ENCODE measurements at regions not wholly inside any gene's neighbourhood (a gene's known extent, or its start where the extent isn't known, plus 50 kb on each side); places are given as distances from the start of the nearest gene placed in this dataset.
"Not testable (repeated sequence)": the region's sequence is repeated elsewhere in the genome, so short reads cannot be mapped to it uniquely, and the experiment has no call there.

DNA sequence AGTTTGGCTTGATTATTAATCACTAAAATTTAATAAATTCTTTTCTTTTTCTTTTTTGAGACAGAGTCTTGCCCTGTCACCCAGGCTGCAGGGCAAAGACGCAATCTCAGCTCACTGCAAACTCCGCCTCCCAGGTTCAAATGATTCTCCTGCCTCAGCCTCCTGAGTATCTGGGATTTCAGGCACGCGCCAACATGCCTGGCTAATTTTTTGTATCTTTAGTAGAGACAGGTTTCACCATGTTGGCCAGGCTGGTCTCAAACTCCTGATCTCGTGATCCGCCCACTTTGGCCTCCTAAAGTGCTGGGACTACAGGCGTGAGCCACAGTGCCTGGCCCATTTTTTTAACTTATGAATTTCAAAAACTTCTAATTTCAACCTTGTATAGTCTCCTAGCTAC is 215.6 kb upstream of the RBBP8 start:
- H3K4me3 Mint-ChIP-seq; H3K4me1 Mint-ChIP-seq (ENCODE audit: low read depth); H3K27ac Mint-ChIP-seq; H3K9me3 Mint-ChIP-seq; DNase-seq; ATAC-seq (replicated peaks in 1 of 2); H3K36me3 Mint-ChIP-seq (ENCODE audit: insufficient read depth in 2 of 2); H3K27me3 Mint-ChIP-seq (ENCODE audit: low read depth): not testable (repeated sequence)

DNA sequence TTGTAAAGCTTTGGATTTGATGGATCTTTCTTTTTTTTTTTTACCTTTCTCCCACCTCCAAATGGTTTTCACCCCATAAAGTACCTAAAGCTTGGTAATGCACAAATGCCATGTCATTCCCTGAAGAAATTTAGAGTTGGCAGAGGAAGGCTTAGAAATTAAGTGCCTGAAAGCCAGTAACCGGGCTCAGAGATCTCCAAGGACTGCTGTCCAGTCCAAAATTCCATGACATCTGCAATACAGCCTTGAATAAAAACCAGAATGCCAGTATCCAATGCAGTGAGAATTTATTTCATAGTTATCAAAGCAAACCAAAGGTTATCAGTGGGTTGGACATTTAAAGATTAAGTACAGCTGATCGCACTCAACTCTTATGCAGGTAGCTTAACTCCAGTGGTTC is 209.9 kb upstream of the RBBP8 start:
- H3K4me1 Mint-ChIP-seq (ENCODE audit: low read depth): no peaks in the 10 kb centered on the region
- no peak overlapping the region for H3K4me3 Mint-ChIP-seq
- no peak overlapping the region for H3K27ac Mint-ChIP-seq
- DNase-seq (no peak), ATAC-seq (replicated peaks in 1 of 2) (no peak)
- no peaks in the 10 kb centered on the region for H3K36me3 Mint-ChIP-seq (ENCODE audit: insufficient read depth in 2 of 2)
- H3K9me3 Mint-ChIP-seq: no peaks in the 10 kb centered on the region
- peaks cover 1% of the 10 kb centered on the region for H3K27me3 Mint-ChIP-seq (ENCODE audit: low read depth)

DNA sequence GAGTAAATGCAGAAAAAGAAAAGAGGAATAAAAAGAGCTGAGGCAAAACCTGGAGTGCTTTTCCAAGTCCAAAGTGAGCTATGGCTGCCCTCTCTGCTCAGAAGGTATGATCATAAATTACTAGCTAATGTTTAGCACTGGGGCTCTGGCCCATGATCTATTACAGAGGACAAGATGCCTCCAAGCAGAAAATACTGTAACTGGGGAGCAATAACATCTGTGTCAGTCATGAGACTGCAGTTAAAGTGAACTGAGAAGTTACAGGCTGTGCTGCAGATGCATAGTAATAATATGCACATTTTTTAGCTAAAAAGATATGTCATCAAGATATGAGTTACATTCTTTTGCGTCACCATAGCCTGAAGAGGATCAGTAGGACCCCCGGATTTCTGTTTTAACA is 209.4 kb upstream of the RBBP8 start:
- Mint-ChIP-seq H3K9me3 (no peaks in the 10 kb centered on the region), H3K36me3 (ENCODE audit: insufficient read depth in 2 of 2) (no peaks in the 10 kb centered on the region), H3K4me3 (no peak overlapping the region), H3K4me1 (ENCODE audit: low read depth) (no peaks in the 10 kb centered on the region), H3K27me3 (ENCODE audit: low read depth) (peaks cover 7% of the 10 kb centered on the region), H3K27ac (no peak overlapping the region)
- DNase-seq (no peak), ATAC-seq (replicated peaks in 1 of 2) (no peak)

DNA sequence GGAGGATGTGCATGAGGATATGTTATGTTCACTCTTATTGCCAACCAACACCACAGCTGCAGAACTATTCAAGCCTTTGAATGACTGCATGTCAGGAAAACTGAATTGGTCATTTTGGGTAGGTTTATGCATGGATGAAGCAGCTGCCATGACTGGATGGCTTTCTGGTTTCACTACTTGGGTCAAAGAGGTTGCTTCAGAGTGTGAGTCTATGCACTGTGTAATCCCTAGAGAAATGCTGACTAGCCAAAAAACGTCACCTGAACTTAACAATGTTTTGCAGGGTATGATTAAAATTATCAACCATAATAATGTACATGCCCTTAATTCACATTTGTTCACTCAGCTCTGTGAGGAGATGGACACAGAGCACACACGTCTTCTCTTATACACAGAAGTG is 206.7 kb upstream of the RBBP8 start:
- Mint-ChIP-seq H3K27me3 (ENCODE audit: low read depth) (peaks cover 17% of the 10 kb centered on the region), H3K4me1 (ENCODE audit: low read depth) (no peaks in the 10 kb centered on the region), H3K27ac (no peak overlapping the region), H3K4me3 (no peak overlapping the region), H3K36me3 (ENCODE audit: insufficient read depth in 2 of 2) (no peaks in the 10 kb centered on the region), H3K9me3 (no peaks in the 10 kb centered on the region)
- ATAC-seq (replicated peaks in 1 of 2) (no peak), DNase-seq (no peak)

DNA sequence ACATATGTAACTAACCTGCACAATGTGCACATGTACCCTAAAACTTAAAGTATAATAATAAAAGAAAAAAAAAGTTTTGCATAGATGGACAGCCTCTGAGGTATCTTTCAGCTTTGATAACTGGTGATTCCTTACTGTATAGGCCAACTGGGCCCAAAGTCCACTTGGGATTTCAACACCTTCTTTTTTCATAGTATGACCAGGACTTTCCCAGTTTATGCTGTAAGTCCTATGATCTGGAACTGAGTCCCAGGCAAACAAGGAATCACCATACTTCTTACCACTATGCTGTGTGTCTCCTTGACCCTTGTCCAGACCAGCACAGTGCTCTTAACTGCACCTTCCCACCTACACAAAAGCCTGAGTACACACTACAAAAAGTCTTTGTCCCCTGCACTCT is 205.1 kb upstream of the RBBP8 start:
- Mint-ChIP-seq H3K27ac (no peak overlapping the region), H3K9me3 (peaks cover 0 to 3% of the 10 kb centered on the region in 2 donors), H3K4me1 (ENCODE audit: low read depth) (no peaks in the 10 kb centered on the region), H3K27me3 (ENCODE audit: low read depth) (peaks cover 17% of the 10 kb centered on the region), H3K36me3 (ENCODE audit: insufficient read depth in 2 of 2) (no peaks in the 10 kb centered on the region), H3K4me3 (no peak overlapping the region)
- DNase-seq (no peak), ATAC-seq (replicated peaks in 1 of 2) (no peak)

DNA sequence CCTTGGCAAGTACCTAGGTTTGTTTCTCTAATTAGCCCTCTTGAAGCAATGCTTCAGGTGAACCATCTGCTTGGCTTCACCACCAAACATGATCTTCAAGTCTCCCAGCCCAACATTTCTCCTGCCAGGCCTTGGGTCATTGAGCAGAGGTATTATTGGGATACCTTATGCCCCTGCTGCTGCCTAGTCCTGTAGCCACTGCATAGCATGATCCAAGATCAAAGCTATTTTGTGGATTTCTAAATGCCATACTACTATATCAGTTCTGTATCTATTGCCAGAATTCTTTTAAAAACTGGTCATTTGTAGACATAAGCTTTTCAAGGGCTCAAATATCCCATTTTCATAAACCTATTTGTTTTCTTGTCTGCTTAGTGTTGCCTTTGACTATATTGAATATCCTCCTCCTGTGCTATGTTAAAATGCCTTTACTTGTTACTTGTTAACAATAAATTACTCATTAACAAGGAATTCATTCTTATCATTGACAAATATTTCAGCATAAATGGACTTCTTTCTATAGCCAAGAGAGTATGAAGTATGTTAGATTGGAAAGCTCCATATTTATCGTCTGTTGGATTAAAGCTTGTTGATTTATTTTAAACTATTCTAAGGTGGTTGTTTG is 204.5 kb upstream of the RBBP8 start:
- Mint-ChIP-seq H3K27me3 (ENCODE audit: low read depth) (peaks cover 17% of the 10 kb centered on the region), H3K27ac (no peak overlapping the region), H3K9me3 (peaks cover 0 to 3% of the 10 kb centered on the region in 2 donors), H3K4me1 (ENCODE audit: low read depth) (no peaks in the 10 kb centered on the region), H3K4me3 (no peak overlapping the region), H3K36me3 (ENCODE audit: insufficient read depth in 2 of 2) (no peaks in the 10 kb centered on the region)
- ATAC-seq (replicated peaks in 1 of 2) (no peak), DNase-seq (no peak)

DNA sequence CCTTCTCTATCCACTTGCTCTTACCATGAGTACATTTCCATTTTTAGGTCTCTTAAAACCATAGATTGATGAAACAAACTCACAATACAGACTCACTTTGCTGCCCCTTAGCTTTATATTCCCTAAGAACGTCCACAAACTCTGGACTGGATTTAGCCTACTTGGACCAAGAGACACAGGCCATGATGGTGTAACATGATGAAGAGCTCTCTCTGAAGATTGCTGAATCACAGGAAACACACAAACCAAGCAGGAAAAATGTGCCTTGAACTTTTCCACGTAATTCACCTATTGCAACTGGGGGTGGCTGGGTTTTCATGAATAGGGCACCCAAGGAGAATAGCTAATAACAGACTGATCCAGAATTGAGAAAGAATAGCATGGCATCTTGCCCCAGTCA is 201.7 kb upstream of the RBBP8 start:
- Mint-ChIP-seq H3K4me3 (no peak overlapping the region), H3K36me3 (ENCODE audit: insufficient read depth in 2 of 2) (no peaks in the 10 kb centered on the region), H3K27ac (no peak overlapping the region), H3K27me3 (ENCODE audit: low read depth) (peaks cover 17% of the 10 kb centered on the region), H3K4me1 (ENCODE audit: low read depth) (no peaks in the 10 kb centered on the region), H3K9me3 (peaks cover 0 to 3% of the 10 kb centered on the region in 2 donors)
- DNase-seq (no peak), ATAC-seq (replicated peaks in 1 of 2) (no peak)

DNA sequence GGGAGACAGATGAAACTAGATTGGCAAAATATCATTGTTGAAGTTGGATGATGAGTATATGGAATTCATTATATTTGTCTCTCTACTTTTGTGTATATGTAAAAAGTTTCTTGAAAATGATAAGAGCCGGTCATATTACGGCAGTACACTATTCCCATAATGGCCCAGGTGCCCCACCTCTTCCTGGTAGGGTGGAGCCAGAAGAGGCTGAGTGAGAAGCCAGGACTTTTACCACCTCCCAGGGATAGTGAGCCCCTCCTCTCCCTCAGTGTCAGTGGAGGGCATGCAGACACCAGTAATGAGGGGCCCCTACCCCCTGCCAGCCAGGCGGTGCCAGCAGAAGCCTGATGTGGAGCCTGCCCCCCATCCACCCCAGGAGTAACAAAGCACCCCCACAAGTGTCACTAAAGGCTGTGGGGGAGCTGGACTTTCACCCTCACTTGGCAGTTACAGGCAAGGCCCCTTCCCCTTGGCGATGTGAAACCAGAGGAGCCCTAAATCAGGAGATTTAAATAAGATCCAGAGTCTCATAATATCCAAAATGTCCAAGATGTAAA is 198.9 kb upstream of the RBBP8 start:
- H3K36me3 Mint-ChIP-seq (ENCODE audit: insufficient read depth in 2 of 2): no peaks in the 10 kb centered on the region
- ATAC-seq (replicated peaks in 1 of 2) (no peak), DNase-seq (no peak)
- H3K27ac Mint-ChIP-seq: no peak overlapping the region
- peaks cover 0 to 3% of the 10 kb centered on the region in 2 donors for H3K9me3 Mint-ChIP-seq
- H3K4me1 Mint-ChIP-seq (ENCODE audit: low read depth): no peaks in the 10 kb centered on the region
- H3K27me3 Mint-ChIP-seq (ENCODE audit: low read depth): peaks cover 8% of the 10 kb centered on the region
- H3K4me3 Mint-ChIP-seq: no peak overlapping the region

DNA sequence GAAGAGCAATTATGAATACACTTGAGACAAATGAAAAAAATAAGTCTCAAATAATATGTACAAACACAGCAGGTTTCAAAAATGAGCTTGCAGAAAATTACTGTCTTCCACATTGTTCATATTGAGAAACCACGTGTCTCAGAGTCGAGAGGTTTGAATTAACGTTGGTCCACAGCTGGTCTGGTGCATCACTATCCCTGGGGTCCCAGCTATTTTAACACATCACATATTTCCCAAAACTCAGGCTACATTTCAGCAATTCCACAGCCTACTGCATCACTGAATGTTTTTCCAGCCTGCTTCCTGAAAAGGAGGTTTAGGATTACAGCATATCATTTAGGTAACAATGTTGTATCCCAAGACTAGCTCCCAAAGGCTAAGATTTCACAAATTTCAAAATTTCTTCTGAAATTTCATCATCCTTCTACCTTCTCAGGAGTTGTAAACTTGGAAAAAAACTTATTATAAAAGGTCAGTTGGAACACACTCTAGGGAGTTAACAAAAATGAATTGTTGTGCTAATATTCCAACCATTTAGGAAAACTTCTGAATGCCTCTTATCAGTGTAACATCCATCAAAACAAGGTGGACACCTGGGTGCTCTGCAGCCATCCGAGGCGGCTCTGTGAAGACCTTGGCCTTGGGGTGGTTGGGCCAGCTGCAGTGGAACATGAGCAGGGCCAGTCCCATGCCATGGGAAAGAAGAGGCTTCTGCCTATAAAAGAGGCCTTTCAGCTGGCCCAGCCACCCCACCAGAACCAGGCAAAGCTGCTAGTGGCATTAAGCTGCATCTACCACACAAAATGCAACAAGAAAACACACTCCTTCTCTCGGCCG is 198.1 kb upstream of the RBBP8 start:
- no peaks in the 10 kb centered on the region for H3K4me1 Mint-ChIP-seq (ENCODE audit: low read depth)
- H3K27me3 Mint-ChIP-seq (ENCODE audit: low read depth): peaks cover under 1% of the 10 kb centered on the region
- H3K4me3 Mint-ChIP-seq: no peak overlapping the region
- DNase-seq (no peak), ATAC-seq (replicated peaks in 1 of 2) (no peak)
- H3K27ac Mint-ChIP-seq: no peak overlapping the region
- peaks cover 0 to 3% of the 10 kb centered on the region in 2 donors for H3K9me3 Mint-ChIP-seq
- H3K36me3 Mint-ChIP-seq (ENCODE audit: insufficient read depth in 2 of 2): no peaks in the 10 kb centered on the region

DNA sequence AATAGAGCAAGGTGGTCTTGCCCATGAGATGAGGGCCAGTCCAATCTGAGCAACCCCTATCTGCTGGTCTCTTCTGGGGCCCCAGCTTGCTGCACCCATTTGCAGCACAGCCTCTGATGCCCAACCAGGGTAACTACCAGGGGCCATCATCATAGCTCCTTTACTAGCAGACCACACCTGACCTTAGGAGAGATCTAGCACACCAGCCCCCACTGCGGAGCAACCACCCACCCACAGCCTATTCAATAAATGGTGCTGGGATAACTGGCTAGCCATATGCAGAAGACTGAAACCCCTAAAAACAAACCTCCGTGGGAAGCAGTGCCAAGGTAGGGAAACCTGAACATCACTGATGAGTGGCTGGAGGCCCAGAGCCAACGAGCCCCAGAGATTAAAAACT is 196.1 kb upstream of the RBBP8 start:
- Mint-ChIP-seq H3K36me3 (ENCODE audit: insufficient read depth in 2 of 2) (no peaks in the 10 kb centered on the region), H3K27ac (no peak overlapping the region), H3K9me3 (peaks cover under 1 to 3% of the 10 kb centered on the region in 2 donors), H3K27me3 (ENCODE audit: low read depth) (peaks cover 1% of the 10 kb centered on the region), H3K4me3 (no peak overlapping the region), H3K4me1 (ENCODE audit: low read depth) (no peaks in the 10 kb centered on the region)
- ATAC-seq (replicated peaks in 1 of 2) (no peak), DNase-seq (no peak)

DNA sequence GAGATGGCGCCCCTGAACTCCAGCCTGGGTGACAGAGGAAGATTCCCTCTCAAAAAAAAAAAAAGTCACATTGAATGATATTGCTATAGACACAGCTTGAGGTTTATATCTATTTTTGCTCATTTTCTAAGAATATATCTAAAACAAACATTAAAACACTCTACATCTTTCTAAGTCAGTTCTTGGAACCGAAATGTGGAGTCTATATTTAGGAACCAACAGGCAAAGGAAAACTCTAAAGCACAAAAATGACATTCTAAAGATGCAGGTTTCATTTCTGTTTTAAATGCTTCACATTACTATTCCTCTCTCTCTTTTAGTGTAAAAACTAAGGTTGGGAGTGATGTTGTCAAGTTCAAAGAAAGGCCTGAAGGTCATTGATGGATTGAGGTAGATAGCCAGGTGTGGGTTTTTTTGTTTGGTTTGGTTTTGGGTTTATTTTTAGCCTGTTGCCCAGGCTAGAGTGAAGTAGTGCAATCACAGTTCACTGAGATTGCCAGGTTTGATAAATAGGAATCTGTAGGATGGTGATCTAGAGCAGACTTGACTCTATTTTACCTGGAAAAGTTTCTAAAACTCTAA is 194.0 kb upstream of the RBBP8 start:
- Mint-ChIP-seq H3K9me3 (peaks cover 0 to 3% of the 10 kb centered on the region in 2 donors), H3K27me3 (ENCODE audit: low read depth) (peaks cover 5% of the 10 kb centered on the region), H3K36me3 (ENCODE audit: insufficient read depth in 2 of 2) (no peaks in the 10 kb centered on the region), H3K27ac (no peak overlapping the region), H3K4me3 (no peak overlapping the region), H3K4me1 (ENCODE audit: low read depth) (no peaks in the 10 kb centered on the region)
- DNase-seq (no peak), ATAC-seq (replicated peaks in 1 of 2) (no peak)

DNA sequence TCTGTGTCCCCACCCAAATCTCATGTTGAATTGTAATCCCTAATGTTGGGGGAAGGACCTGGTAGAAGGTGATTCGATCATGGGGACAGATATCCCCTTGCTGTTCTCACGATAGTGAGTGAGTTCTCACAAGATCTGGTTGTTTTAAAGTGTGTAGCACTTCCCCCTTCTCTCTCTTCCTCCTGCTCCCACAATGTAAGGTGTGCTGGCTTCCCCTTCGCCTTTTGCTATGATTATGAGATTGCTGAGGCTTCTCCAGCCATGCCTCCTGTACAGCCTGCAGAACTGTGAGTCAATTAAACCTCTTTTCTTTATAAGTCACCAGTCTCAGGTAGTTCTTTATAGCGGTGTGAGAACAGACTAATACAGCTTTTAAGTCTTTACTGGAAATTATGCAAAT is 193.3 kb upstream of the RBBP8 start:
- DNase-seq (no peak), ATAC-seq (replicated peaks in 1 of 2) (peak in 1 of 2 donors; percentile 53)

DNA sequence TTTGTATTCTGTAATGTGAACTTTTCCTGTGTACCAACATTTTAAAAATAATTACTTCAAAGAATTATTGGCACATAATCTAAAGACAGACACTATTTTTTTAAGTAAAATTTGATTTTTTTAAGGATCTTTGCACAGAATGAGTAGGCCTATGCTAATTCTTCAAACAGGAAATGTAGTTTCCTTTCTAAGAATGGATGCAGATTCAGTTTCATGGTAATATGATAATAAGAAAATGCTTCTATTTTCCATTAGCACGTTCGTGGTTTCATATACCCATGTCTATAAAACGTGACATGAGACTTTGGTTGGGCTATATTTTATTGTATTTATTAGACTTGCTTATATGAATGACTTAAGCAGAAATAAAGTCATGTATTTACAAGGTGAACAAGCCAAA is 191.8 kb upstream of the RBBP8 start:
- Mint-ChIP-seq H3K36me3 (ENCODE audit: insufficient read depth in 2 of 2) (no peaks in the 10 kb centered on the region), H3K27ac (no peak overlapping the region), H3K27me3 (ENCODE audit: low read depth) (peaks cover 11% of the 10 kb centered on the region), H3K4me3 (no peak overlapping the region), H3K9me3 (peaks cover 3 to 5% of the 10 kb centered on the region in 2 donors), H3K4me1 (ENCODE audit: low read depth) (no peaks in the 10 kb centered on the region)
- ATAC-seq (replicated peaks in 1 of 2) (no peak), DNase-seq (no peak)

More for the DNA sequence above, 193.3 kb upstream of the RBBP8 start:
- no peaks in the 10 kb centered on the region for H3K36me3 Mint-ChIP-seq (ENCODE audit: insufficient read depth in 2 of 2)
- H3K4me3 Mint-ChIP-seq: no peak overlapping the region
- H3K27me3 Mint-ChIP-seq (ENCODE audit: low read depth): peaks cover 5% of the 10 kb centered on the region
- no peaks in the 10 kb centered on the region for H3K4me1 Mint-ChIP-seq (ENCODE audit: low read depth)
- peaks cover 2 to 5% of the 10 kb centered on the region in 2 donors for H3K9me3 Mint-ChIP-seq
- no peak overlapping the region for H3K27ac Mint-ChIP-seq
